ENCODE measurements at regions not wholly inside any gene's neighbourhood (a gene's known extent, or its start where the extent isn't known, plus 50 kb on each side); places are given as distances from the start of the nearest gene placed in this dataset.

DNA sequence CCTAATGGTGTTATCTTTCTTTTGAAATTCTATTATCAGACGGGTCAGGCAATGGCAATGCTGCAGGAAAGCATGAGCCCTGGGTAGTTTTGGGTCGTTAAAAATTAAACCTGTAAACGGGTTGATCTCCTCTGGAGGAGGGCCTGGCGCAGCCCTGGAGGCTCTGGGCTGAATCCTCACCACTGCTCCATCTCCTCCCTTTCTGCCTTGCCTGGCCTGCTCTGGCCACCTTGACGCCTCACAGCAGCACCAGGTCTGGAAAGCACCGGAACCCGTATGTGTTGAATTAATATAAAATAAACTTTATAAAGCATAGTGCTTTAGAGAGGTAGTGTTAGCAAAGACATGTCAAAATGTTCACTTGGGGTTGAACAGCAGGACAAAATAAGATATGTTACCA is 316.1 kb downstream of the LNPK start:
- no peaks in the 10 kb centered on the region for H3F3A ChIP-seq (ENCODE audit: insufficient read depth, low read length)
- no peak overlapping the region for H3K4me3 ChIP-seq (ENCODE audit: low read depth, low read length, poor library complexity, severe bottlenecking)
- no peak overlapping the region for H3K4me2 ChIP-seq (ENCODE audit: low read length)
- no peaks in the 10 kb centered on the region for H4K20me1 ChIP-seq (ENCODE audit: insufficient read depth, low read length)
- no peaks in the 10 kb centered on the region for H3K79me2 ChIP-seq (ENCODE audit: insufficient read depth, low read length)
- no peaks in the 10 kb centered on the region for H3K27me3 ChIP-seq (ENCODE audit: insufficient read depth, low read length)
- TF ChIP-seq EZH2 (IDR thresholded peaks at IDR 0.05; ENCODE audit: borderline replicate concordance, low read length): no peak
- TF ChIP-seq, protein P1, sequence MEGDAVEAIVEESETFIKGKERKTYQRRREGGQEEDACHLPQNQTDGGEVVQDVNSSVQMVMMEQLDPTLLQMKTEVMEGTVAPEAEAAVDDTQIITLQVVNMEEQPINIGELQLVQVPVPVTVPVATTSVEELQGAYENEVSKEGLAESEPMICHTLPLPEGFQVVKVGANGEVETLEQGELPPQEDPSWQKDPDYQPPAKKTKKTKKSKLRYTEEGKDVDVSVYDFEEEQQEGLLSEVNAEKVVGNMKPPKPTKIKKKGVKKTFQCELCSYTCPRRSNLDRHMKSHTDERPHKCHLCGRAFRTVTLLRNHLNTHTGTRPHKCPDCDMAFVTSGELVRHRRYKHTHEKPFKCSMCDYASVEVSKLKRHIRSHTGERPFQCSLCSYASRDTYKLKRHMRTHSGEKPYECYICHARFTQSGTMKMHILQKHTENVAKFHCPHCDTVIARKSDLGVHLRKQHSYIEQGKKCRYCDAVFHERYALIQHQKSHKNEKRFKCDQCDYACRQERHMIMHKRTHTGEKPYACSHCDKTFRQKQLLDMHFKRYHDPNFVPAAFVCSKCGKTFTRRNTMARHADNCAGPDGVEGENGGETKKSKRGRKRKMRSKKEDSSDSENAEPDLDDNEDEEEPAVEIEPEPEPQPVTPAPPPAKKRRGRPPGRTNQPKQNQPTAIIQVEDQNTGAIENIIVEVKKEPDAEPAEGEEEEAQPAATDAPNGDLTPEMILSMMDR (IDR thresholded peaks at IDR 0.05; ENCODE audit: low read length): no peak
- no peaks in the 10 kb centered on the region for H3K36me3 ChIP-seq (ENCODE audit: insufficient read depth, low read length)
- H3K9me2 ChIP-seq (ENCODE audit: low read depth, low read length): no peaks in the 10 kb centered on the region
- H3K9ac ChIP-seq (ENCODE audit: low read length): no peak overlapping the region
- H3K9me3 ChIP-seq (ENCODE audit: low read length): no peaks in the 10 kb centered on the region
- H3K4me1 ChIP-seq (ENCODE audit: insufficient read depth, low read length, severe bottlenecking): no peaks in the 10 kb centered on the region
- no peak overlapping the region for H3K27ac ChIP-seq (ENCODE audit: low read depth, low read length, poor library complexity, severe bottlenecking)
- no peak overlapping the region for H2AFZ ChIP-seq (ENCODE audit: low read length)

DNA sequence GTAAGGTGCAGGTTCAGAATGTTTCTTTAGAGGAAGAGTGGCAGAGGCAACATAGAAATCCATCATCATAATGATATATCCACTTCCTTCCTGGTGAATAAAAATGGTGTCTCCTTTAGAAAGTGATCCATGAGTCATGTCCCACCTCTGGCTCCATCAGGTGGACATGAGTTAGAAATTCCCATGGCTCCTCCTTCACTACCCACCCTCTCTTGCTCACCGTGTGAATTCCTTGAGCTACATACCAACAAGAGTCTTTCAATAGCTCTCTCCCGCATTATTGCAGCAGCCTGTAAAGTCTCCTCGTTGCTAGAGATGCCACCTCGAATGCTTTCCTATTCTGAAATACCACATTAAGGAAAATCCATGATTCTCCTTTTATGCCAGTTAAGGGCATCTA is 317.6 kb downstream of the LNPK start:
- Histone ChIP-seq H3K9ac (ENCODE audit: low read length) (no peak overlapping the region), H3K27me3 (ENCODE audit: insufficient read depth, low read length) (no peaks in the 10 kb centered on the region), H3K27ac (ENCODE audit: low read depth, low read length, poor library complexity, severe bottlenecking) (no peak overlapping the region), H3K36me3 (ENCODE audit: insufficient read depth, low read length) (no peaks in the 10 kb centered on the region), H4K20me1 (ENCODE audit: insufficient read depth, low read length) (no peaks in the 10 kb centered on the region), H3K79me2 (ENCODE audit: insufficient read depth, low read length) (no peaks in the 10 kb centered on the region), H3K9me3 (ENCODE audit: low read length) (no peaks in the 10 kb centered on the region), H3K4me1 (ENCODE audit: insufficient read depth, low read length, severe bottlenecking) (no peaks in the 10 kb centered on the region), H3K4me3 (ENCODE audit: low read depth, low read length, poor library complexity, severe bottlenecking) (no peak overlapping the region), H2AFZ (ENCODE audit: low read length) (no peak overlapping the region), H3F3A (ENCODE audit: insufficient read depth, low read length) (no peaks in the 10 kb centered on the region), H3K9me2 (ENCODE audit: low read depth, low read length) (no peaks in the 10 kb centered on the region), H3K4me2 (ENCODE audit: low read length) (no peak overlapping the region)
- TF ChIP-seq EZH2 (IDR thresholded peaks at IDR 0.05; ENCODE audit: borderline replicate concordance, low read length): no peak
- TF ChIP-seq, protein P1 (IDR thresholded peaks at IDR 0.05; ENCODE audit: low read length): no peak

DNA sequence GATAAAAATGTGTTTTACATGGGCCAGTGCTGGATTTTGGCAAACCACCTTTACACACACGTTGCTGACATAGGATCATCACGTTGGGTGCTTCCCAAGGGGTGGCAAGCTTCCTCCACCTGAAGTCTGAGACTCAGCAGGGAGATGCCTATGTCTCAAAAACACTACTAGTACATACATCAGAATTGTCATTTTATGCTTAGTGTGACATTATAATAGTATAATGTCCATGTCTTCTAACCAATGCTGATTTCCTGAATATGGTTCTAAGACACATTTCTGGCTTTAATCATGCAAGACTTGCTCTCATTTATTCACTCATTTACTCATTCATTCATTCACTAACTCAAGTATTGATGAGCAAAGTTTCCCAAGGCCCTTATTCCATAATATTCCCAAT is 322.3 kb downstream of the LNPK start:
- Histone ChIP-seq H3K79me2 (ENCODE audit: insufficient read depth, low read length) (no peaks in the 10 kb centered on the region), H2AFZ (ENCODE audit: low read length) (no peak overlapping the region), H3K4me1 (ENCODE audit: insufficient read depth, low read length, severe bottlenecking) (no peaks in the 10 kb centered on the region), H3K27me3 (ENCODE audit: insufficient read depth, low read length) (no peaks in the 10 kb centered on the region), H3K4me2 (ENCODE audit: low read length) (no peak overlapping the region), H3K9me3 (ENCODE audit: low read length) (no peaks in the 10 kb centered on the region), H3F3A (ENCODE audit: insufficient read depth, low read length) (no peaks in the 10 kb centered on the region), H3K27ac (ENCODE audit: low read depth, low read length, poor library complexity, severe bottlenecking) (no peak overlapping the region), H4K20me1 (ENCODE audit: insufficient read depth, low read length) (no peaks in the 10 kb centered on the region), H3K36me3 (ENCODE audit: insufficient read depth, low read length) (no peaks in the 10 kb centered on the region), H3K9ac (ENCODE audit: low read length) (no peak overlapping the region), H3K9me2 (ENCODE audit: low read depth, low read length) (no peaks in the 10 kb centered on the region), H3K4me3 (ENCODE audit: low read depth, low read length, poor library complexity, severe bottlenecking) (no peak overlapping the region)
- TF ChIP-seq, protein P1 (IDR thresholded peaks at IDR 0.05; ENCODE audit: low read length): no peak
- TF ChIP-seq EZH2 (IDR thresholded peaks at IDR 0.05; ENCODE audit: borderline replicate concordance, low read length): no peak
